Keratinocyte (primary cell): ENCODE measurements at regions not wholly inside any gene's neighbourhood (a gene's known extent, or its start where the extent isn't known, plus 50 kb on each side); places are given as distances from the start of the nearest gene placed in this dataset.

Experiments used
- CTCF ChIP-seq, 3 experiments: IDR thresholded peaks in 1 of 3; conservative IDR thresholded peaks in 1 of 3; optimal IDR thresholded peaks in 1 of 3; 2 replicates in 2 of 3; 3 replicates in 1 of 3; pipeline versions ENCODE3 to v1.5.1; 2011; ENCODE audit warnings: low read length in 3 of 3, mild to moderate bottlenecking in 3 of 3, moderate library complexity in 2 of 3, control low read depth in 1 of 3, inconsistent platforms in 1 of 3; ENCODE audit not compliant: insufficient read depth in 2 of 3; ENCODE audit errors: extremely low read depth in 1 of 3
- EZH2 ChIP-seq: IDR thresholded peaks from one replicate; pipeline ENCODE4 v1.6.1; 2012; ENCODE audit warnings: inconsistent platforms, mild to moderate bottlenecking, low read length, moderate library complexity

- no peak for TF ChIP-seq CTCF (optimal IDR thresholded peaks at IDR 0.05 in 1 of 3, IDR thresholded peaks at IDR 0.05 in 1 of 3, conservative IDR thresholded peaks at IDR 0.05 in 1 of 3; ENCODE audit: extremely low read depth in 1 of 3, insufficient read depth in 2 of 3, low read length in 3 of 3)
- TF ChIP-seq EZH2, result no peak
Measured at GRCh38 chr15:72967811-72968530, 84.3 kb upstream of the NEO1 start.
